ENCODE measurements at regions not wholly inside any gene's neighbourhood (a gene's known extent, or its start where the extent isn't known, plus 50 kb on each side); places are given as distances from the start of the nearest gene placed in this dataset.

GRCh38 chr1:197841883-197842553, 60.4 kb upstream of the C1orf53 start:
- Histone ChIP-seq H3K23me2 (ENCODE audit: low read depth, low read length) (no peaks in the 10 kb centered on the region), H3K56ac (replicated peaks; ENCODE audit: insufficient read length, low read depth, low read length) (no peak overlapping the region), H3K36me3 (ENCODE audit: control insufficient read depth in 2 of 4, insufficient read depth in 4 of 4, low read length in 3 of 4) (no peaks in the 10 kb centered on the region), H3K27me3 (replicated peaks in 1 of 4; ENCODE audit: control insufficient read depth in 3 of 4, extremely low read depth in 1 of 4, insufficient read depth in 3 of 4, low read length in 3 of 4) (no peaks in the 10 kb centered on the region), H3K4ac (replicated peaks; ENCODE audit: insufficient read length, low read depth, low read length) (no peak overlapping the region), H3K9me3 (ENCODE audit: insufficient read depth in 2 of 2, low read depth in 1 of 2, low read length in 1 of 2) (no peaks in the 10 kb centered on the region), H2BK20ac (ENCODE audit: low read length) (no peak overlapping the region), H2AFZ (ENCODE audit: low read length) (peak overlapping the region; percentile 76), H2AK5ac (ENCODE audit: low read depth, low read length) (no peak overlapping the region), H2BK5ac (ENCODE audit: low read depth, low read length) (no peak overlapping the region), H4K91ac (replicated peaks; ENCODE audit: insufficient read length, low read length) (no peak overlapping the region), H2BK120ac (replicated peaks; ENCODE audit: low read depth, low read length) (no peak overlapping the region), H4K5ac (ENCODE audit: insufficient read length, low read depth, low read length) (no peak overlapping the region), H3K79me2 (ENCODE audit: control insufficient read depth in 1 of 2, insufficient read depth in 2 of 2, low read length in 2 of 2) (no peaks in the 10 kb centered on the region), H3K4me1 (replicated peaks in 1 of 4; ENCODE audit: control insufficient read depth in 3 of 4, insufficient read depth in 4 of 4, low read length in 3 of 4) (peaks cover 0 to 4% (median 0%) of the 10 kb centered on the region in 4 experiments; a peak in 2 of 7 replicates), H3K23ac (ENCODE audit: insufficient read length) (no peak overlapping the region), H2BK12ac (ENCODE audit: low read depth, low read length) (no peak overlapping the region), H3K18ac (ENCODE audit: extremely low read depth, low read length) (no peak overlapping the region), H3K27ac (ENCODE audit: low read depth, low read length) (no peak overlapping the region), H3K79me1 (ENCODE audit: low read depth, low read length) (no peaks in the 10 kb centered on the region), H2BK15ac (ENCODE audit: low read length) (no peak overlapping the region), H4K8ac (ENCODE audit: extremely low read depth, insufficient read depth, low read length) (no peak overlapping the region), H4K20me1 (replicated peaks in 1 of 2; ENCODE audit: control insufficient read depth in 1 of 2, insufficient read depth in 2 of 2, low read length in 2 of 2) (no peaks in the 10 kb centered on the region), H3K4me2 (ENCODE audit: insufficient read depth in 1 of 2, low read depth in 2 of 2, low read length in 2 of 2) (no peak overlapping the region), H3K14ac (ENCODE audit: insufficient read length) (no peak overlapping the region), H3K9ac (replicated peaks in 1 of 4; ENCODE audit: extremely low read depth in 1 of 4, low read depth in 3 of 4, low read length in 3 of 4) (no peak overlapping the region), H3K4me3 (ENCODE audit: extremely low read depth in 1 of 4, insufficient read depth in 2 of 4, low read depth in 3 of 4, low read length in 4 of 4) (no peak overlapping the region)
- FAIRE-seq (no peak), DNase-seq (ENCODE audit: low read depth in 1 of 2, low spot score in 2 of 2) (no peak)
- WGBS, 2 experiments (ENCODE audit: extremely low coverage in 1 of 2, insufficient coverage in 1 of 2, insufficient read length in 1 of 2, insufficient replicate concordance in 2 of 2, low coverage in 1 of 2, low lambda C conversion rate in 2 of 2, missing lambda C conversion rate in 1 of 2), result 85% methylated on average over 2 of the region's 2 CpGs; no CpG with 5 or more reads in 1 of the 2 experiments
- ChIA-PET POLR2A (ENCODE audit: partially characterized antibody) (interaction anchor here (0.6 kb wide), 1 partner anchor 12 kb away, joined by 3 read pairs; no protein-coding TSS in a partner anchor), CTCF (ENCODE audit: partially characterized antibody) (interaction anchor here (0.8 to 1.9 kb wide), 4 partner anchors 9 to 227 kb away, joined by 3 to 7 read pairs (median 4); no protein-coding TSS in a partner anchor)
- TF ChIP-seq TAF1 (IDR thresholded peaks at IDR 0.05; ENCODE audit: low read depth, low read length), result no peak

Measured in H1 (cell line).